PFSK-1 (cell line): ENCODE measurements at regions not wholly inside any gene's neighbourhood (a gene's known extent, or its start where the extent isn't known, plus 50 kb on each side); places are given as distances from the start of the nearest gene placed in this dataset.

Experiments
- FOXP2 ChIP-seq: optimal IDR thresholded peaks from 2 replicates; pipeline ENCODE3; 2011; ENCODE audit warnings: borderline replicate concordance, control low read depth, inconsistent platforms; ENCODE audit not compliant: insufficient read depth; ENCODE audit errors: extremely low read length, extremely low read depth
- POLR2AphosphoS5 ChIP-seq: IDR thresholded peaks from 2 replicates; pipeline ENCODE4 v1.6.1; 2012; ENCODE audit warnings: low read depth, mild to moderate bottlenecking, control low read depth, low read length, moderate library complexity
- REST ChIP-seq, 2 experiments: IDR thresholded peaks; 2 replicates each; pipeline versions ENCODE4 v1.6.1 to v1.8.0; 2011 to 2012; ENCODE audit warnings: low read depth in 2 of 2, low read length in 2 of 2, control low read depth in 1 of 2, inconsistent platforms in 1 of 2, mild to moderate bottlenecking in 1 of 2, moderate library complexity in 1 of 2; ENCODE audit not compliant: insufficient read depth in 1 of 2
- SIN3A ChIP-seq: IDR thresholded peaks from 2 replicates; pipeline ENCODE4 v1.6.1; 2012; ENCODE audit warnings: mild to moderate bottlenecking, low read length, moderate library complexity, borderline replicate concordance; ENCODE audit not compliant: insufficient read depth
- TAF1 ChIP-seq: IDR thresholded peaks from 2 replicates; pipeline ENCODE4 v1.6.1; 2012; ENCODE audit warnings: low read length, control low read depth, borderline replicate concordance; ENCODE audit not compliant: insufficient read depth

GRCh38 chr10:43006490-43006889 lies 70.4 kb upstream of the RET start:
- no peak for TF ChIP-seq TAF1
- TF ChIP-seq POLR2AphosphoS5 = no peak
- TF ChIP-seq REST (IDR thresholded peaks at IDR 0.05; ENCODE audit: insufficient read depth in 1 of 2, low read depth in 2 of 2, low read length in 2 of 2) = no peak
- no peak for TF ChIP-seq FOXP2
- TF ChIP-seq SIN3A = no peak

GRCh38 chr10:43012578-43012977 lies 64.3 kb upstream of the RET start:
- TF ChIP-seq POLR2AphosphoS5 (no peak), REST (IDR thresholded peaks at IDR 0.05; ENCODE audit: insufficient read depth in 1 of 2, low read depth in 2 of 2, low read length in 2 of 2) (no peak), TAF1 (no peak), FOXP2 (no peak), SIN3A (no peak)

- TF ChIP-seq REST (IDR thresholded peaks at IDR 0.05; ENCODE audit: insufficient read depth in 1 of 2, low read depth in 2 of 2, low read length in 2 of 2) = no peak
- TF ChIP-seq POLR2AphosphoS5 = no peak
- no peak for TF ChIP-seq TAF1
- no peak for TF ChIP-seq FOXP2
- no peak for TF ChIP-seq SIN3A
These were observed 63.8 kb upstream of the RET start for GRCh38 chr10:43013065-43013464.

GRCh38 chr10:43024524-43024923 lies 52.3 kb upstream of the RET start:
- no peak for TF ChIP-seq SIN3A
- TF ChIP-seq TAF1 = no peak
- no peak for TF ChIP-seq REST (IDR thresholded peaks at IDR 0.05; ENCODE audit: insufficient read depth in 1 of 2, low read depth in 2 of 2, low read length in 2 of 2)
- no peak for TF ChIP-seq POLR2AphosphoS5
- TF ChIP-seq FOXP2 = no peak

- TF ChIP-seq FOXP2 (no peak), TAF1 (no peak), POLR2AphosphoS5 (no peak), REST (IDR thresholded peaks at IDR 0.05; ENCODE audit: insufficient read depth in 1 of 2, low read depth in 2 of 2, low read length in 2 of 2) (no peak), SIN3A (no peak)
These were observed 51.7 kb upstream of the RET start for GRCh38 chr10:43024942-43025700.
